ENCODE measurements at regions not wholly inside any gene's neighbourhood (a gene's known extent, or its start where the extent isn't known, plus 50 kb on each side); places are given as distances from the start of the nearest gene placed in this dataset.
"Not testable (repeated sequence)": the region's sequence is repeated elsewhere in the genome, so short reads cannot be mapped to it uniquely, and the experiment has no call there.

DNA sequence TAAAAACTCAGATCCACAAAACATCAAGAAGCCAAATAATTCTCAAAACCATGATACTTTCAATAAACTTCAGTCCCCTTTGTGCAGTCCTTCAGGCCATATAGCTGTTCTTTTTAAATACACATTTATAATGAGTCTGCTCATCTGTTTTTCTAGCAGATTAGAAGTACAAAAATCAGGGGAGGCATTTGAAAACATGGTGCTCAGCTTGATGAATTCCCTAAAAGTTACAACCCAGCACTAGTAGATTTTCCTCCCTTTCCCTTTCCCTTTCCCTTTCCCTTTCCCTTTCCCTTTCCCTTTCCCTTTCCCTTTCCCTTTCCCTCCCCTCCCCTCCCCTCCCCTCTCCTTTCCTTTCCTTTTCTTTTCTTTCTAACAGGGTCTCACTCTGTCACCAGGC is 884.6 kb upstream of the AMELY start:
- DNase-seq: no peak

DNA sequence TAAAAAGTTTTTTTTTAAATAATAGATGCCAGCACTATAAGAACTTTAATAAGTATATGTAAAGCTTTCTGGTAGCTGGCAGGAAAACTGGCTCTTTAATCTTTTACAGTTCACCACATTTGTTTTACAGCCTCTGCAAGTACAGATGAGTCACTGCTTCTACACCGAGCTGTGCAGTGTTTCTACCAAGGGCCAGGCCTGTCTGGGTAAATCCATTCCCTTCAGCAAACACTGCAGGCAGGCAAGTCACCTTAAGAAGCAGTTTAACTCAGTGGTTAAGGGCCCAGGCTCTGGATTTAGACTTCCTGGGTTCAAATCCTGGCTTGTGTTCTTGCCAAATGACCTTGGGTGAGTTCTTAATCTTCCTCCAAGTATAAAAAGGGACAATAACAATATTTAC is 882.9 kb upstream of the AMELY start:
- DNase-seq: no peak

DNA sequence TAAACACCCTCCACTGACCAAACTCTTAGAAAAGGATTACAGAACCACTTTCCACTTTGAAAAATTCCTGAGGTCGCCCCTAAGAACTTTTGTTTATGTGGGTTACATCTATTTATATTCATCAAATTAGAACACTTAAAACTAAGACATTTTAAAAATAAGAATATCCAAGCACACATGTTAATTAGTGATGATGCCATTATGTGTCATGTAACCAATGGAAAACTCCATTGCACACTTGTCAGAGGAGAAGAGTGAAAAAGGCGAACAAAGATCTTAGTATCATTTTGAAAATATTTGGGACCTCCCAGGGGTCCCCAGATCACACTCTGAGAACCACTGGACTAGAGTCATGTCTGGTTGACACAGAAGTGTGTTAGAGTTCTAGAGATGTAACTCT is 882.4 kb upstream of the AMELY start:
- no peak for DNase-seq

DNA sequence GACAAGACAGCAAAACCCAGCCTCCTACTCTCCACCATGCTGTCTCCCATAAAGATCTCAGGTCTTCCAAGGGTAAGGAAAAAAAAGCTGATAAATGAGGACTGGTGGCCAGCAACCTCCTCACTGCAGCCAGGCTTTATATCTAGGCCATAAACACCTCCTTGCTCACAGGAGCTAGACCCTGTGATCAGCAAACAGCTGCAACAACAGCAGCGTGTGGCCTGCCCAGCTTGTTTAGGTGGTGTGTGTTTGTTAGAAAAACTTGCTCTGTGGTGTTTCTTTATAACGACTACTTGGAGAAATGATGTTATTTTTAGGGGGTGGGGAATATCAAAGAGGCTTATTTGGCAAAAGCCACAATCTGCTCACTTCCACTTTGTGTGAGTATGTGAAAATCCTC is 880.9 kb upstream of the AMELY start:
- DNase-seq: no peak

DNA sequence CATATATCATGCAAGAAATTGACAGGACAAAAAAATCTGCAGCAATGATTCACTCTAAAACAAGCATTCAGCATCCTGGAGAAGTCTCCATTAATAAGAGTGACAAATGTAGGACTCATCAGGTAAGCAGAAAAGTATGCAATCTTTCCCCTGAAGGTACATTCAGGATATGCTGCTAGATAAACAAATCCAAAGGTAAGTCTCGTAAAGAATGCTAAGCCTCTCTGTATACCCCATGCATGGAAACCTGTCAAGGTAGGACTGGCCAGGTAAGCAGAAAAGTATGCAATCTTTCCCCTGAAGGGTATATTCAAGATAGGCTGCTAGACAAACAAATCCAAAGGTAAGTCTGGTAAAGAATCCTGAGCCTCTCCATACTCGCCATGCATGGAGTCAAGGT is 869.9 kb upstream of the AMELY start:
- no peak for DNase-seq

DNA sequence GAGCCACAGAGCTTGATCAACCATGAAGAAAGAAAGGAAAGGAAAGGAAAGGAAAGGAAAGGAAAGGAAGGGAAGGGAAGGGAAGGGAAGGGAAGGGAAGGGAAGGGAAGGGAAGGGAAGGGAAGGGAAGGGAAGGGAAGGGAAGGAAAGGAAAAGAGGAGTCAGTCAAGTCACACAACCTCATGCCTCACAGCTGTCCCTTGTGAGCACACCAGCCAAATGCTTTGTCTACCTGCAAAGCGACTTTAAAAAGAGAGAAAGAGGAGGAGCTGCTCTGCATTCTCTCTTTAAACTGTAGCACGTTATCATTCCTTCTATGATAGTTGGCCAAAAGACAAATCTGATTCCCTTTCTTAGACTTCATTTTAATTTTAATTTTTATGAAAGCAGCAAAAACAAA is 863.9 kb upstream of the AMELY start:
- DNase-seq: not testable (repeated sequence)

DNA sequence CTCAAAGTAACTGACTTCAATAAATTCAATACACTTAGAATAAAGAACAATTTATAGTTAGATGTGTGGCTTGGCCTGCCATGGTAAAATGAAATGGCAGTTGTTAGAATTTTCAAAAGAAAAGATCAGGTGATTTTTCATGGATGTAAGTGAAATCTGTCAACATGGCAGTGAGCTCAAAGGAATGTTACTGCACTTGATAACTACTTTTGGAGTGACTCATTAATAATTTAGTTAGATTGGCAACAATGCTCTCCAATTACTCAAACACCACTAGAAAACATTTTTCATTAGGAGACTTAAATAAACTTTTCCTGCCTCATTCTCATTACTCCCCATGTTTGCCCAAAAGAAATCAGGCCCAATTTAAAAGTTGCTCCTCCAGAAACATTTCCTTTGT is 860.2 kb upstream of the AMELY start:
- DNase-seq: no peak

DNA sequence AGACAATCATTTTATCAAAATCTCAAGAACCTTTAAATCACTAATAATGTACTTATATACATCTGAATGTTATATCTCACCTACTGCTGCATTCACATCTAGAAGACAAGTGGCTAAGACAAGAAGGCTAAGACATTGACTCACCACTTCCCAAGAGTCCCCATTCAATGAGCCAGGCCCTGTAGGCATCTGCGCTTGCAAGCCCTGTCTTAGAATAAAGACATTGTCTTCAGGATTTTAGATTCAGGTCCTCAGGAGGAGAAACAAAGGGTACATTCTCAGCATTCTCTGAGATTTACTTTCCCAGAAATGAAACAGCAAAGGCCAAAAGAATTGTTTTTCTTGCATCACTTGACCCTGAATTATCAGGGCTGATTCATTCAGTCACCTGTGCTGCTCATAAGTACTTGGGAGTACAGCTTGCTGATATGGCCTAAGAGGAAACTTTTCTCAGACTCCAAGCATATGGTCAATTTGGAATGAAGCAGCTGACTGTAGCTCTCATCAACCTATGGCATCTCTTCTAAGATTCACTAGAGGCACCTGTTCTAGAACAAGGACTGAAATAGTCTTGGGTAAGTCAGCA is 858.3 kb upstream of the AMELY start:
- no peak for DNase-seq

DNA sequence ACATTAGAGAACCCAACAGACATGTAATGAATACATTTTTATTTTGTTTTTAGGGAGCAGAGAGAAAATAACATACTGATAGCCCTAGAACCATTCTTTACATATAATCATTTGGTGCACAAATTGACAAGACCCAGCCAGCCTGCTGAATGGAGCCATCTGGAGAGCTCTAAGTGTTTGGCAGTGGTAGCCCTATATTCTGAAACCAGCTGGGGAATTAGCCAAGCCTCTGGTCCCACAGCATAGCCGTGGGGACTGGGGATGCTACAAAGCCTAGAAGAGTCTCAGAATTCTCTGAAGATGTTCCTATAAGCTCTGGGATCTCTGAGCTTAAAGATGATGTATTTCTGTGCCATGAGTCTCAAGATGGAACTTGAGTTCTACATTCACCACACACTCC is 857.3 kb upstream of the AMELY start:
- no peak for DNase-seq

DNA sequence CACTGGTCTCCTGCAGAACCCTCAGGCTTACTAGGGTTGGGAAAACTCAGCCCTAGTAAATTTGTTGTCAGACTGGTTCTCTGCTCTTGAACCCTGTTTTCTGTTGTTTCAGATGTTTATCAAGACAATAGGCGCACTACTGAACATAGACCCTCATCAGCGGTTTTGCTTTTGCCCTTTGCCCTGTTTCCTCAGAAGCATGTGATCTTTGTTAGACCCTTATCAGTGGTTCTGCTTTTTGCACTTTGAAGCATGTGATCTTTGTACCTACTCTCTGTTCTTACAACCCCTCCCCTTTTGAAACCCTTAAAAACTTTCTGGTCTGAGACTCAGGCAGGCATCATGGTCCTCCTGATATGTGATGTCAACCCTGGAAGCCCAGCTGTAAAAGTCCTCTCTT is 842.2 kb upstream of the AMELY start:
- no peak for DNase-seq

DNA sequence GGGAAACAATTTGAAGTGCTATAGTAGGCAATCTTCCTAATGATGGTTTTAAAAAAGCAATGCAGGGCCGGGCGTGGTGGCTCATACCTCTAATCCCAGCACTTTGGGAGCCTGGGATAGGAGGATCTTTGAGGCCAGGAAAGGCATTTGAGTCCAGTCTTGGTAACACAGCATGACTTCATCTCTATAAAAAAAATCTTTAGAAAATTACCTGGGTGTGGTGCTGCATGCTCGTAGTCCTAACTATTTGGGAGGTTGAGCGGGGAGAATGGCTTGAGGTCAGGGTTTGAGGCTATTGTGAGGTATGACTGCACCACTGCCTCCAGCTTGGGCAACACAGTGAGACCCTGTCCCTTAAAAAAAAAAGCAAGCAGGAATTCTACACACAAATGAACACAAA is 835.2 kb upstream of the AMELY start:
- no peak for DNase-seq

DNA sequence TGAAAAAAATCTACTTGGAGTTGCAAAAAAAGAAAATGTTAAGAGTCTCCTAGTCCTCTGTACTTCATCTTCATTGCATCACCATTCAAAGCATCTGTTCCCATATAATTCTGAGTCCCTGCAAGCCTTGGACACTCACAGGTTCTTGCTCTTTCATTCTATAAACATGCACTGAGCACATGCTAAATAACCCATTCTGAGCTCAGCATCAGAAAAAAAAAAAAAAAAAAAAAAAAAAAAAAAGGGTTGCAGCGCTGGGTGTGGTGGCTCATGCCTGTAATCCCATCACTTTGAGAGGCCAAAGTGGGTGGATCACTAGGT is 834.0 kb upstream of the AMELY start:
- DNase-seq: no peak

DNA sequence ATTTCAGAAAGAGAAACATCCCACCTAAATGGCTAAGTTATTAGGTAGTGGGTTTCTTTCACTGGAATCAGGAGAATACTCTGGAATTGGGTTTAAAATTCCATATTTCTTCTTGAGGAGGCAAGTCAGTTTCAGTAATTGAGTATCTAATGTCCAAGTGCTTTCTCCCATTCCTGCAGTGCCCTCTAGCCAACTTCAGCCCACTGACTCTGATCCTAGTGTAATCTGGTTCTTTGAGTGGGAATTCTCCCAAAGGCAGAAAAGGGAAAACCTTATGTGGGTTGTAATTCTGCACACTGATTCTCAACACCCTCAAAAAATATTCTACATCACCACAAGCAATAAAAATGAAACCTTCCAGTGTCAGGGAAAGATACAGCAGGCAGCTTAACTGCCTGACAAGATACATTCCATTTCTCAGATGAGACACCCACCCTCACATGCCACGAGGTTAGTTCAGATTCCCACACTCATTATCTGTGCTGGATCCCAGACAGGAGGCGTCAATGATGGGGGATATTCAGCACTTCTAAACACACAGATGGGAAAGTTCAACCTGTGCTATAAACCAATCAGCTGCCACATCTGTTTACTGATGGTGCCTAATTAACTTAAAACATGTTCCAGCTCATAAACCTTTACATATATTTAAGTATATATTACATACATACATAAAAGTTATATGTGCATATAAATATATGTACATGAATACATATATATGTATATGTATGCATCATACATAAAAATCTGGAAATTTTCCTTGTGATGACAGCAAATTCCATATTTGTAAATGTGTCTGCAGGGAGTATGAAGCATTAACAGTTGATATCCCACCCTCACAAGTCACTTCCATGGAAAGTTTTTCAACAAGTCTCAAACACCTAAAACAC is 833.4 kb upstream of the AMELY start:
- DNase-seq: no peak

DNA sequence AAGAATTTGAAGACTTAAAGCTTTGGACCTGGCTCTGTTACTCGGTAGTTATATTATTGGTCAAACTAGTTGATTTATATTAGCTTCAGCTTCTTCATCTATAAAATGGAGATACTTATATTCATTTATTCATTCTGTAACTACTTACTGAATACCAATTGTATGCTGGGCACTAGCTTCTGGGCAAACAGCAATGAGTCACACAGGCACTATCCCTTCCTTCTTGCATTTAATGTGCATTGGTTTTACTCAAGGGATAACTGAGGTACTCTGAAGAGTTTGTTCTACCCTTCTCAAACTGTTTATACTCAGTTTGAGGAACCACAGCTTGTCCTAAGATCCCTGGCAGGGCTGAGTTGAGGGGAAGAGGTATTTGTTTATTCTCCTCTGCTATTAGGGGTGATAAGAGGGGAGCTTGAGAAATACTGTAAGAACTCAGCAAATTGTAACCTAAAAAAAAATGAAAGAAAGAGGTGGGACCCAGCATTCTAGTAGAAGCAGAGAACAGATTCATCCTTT is 825.4 kb upstream of the AMELY start:
- DNase-seq: no peak

DNA sequence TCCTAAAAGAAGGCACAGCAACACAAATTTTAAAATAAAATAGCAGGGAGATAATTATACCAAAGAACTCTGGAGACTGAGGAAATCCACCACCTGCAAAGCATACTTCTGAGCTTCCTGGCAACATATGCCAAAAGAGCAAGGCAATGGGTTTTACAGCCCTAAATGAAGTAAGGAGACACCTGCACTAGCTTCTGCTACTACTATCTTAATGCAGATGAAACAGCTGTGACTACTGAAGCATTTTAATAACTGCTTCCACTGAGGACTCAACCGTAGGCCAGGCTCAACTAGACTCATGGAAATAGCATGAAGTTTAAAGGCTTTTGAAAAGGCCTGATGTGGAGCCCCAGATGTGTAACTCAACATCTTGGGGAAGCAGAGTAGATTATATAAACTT is 820.1 kb upstream of the AMELY start:
- DNase-seq: no peak

DNA sequence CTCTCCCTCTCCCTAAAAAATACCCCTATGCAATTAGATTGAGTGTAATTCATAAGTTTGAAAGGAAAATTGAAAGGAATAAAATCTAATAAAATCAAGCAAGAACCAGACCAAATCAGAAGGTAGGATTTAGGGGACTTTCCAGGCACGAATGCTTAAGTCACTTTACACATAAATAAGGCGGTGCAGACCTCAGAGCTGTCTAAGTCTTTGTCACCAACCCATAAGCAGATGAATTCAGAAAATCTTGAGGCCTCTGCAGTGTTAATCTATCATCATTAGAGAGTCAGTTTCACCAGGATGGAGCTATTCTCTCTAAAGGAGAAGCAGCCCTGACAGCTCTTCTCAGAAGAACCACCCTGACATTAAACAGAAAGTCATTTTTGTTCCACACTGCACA is 819.1 kb upstream of the AMELY start:
- DNase-seq: no peak

DNA sequence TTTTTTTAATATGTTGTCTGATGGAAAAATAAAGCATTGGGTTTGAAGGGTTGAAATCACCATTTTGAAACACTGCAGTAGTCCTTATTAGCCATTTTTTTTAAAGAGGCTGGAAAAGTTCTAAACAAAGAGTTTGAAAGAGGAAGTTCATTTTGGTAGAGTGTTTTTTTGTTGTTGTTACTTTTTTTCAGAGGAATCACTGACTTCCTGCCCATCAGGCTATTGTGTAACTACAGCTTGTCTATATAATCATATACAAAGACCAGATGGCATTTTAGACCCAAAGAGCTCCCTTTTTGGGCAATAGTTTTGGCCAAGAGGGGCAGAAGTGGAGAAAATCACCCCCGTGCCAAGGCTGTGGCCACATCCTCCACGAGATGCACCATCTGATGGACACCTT is 818.5 kb upstream of the AMELY start:
- DNase-seq: no peak

DNA sequence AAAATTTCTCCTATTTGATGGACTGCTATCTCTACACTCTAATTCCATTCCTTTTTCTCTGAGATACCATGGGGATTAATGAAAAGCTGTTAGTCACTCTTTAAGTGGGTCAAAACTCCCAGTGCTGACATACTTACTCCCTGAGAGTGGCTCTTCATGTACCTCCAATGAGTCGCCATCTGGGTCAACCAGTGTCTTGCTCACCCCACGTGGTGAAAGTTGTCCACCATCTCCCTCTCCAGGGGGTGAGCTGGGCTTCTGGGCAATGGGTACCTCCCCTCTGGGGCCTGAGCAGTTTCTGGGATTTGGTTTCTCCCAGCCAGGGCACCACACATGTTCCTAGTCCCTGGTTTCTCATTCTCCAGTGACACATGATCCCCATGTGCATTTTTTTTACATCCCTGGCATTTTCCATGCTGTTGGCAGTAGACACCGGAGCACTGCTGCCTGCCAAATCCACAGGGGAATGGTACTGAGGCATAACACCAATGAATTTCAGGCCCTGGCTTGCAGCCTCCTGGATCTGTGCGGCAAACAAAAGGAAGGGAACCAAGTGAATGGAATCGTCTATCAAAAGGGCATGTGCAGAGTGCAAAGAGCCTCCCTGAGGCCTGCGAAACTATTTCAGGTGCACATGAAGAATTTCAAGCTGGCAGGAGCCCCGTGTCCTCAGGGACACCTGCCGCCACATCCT is 817.9 kb upstream of the AMELY start:
- DNase-seq: no peak

DNA sequence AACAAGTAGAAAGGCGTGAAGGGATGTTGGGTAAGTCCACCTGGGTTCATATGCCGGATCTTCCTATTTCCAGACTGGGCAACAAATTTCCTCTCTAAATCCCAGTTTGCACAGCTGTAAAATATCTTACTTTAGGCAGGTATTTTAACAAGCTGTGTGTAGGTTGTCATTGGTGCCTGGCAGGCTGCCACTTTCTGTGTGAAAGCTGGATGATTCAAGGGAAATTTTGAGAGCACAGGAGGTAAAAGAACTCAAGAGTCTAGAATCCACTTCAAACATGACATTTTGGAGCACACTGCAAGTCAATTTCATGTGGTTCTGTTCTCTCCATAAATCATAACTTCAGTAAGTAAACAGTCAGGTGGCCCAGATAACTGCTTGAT is 817.4 kb upstream of the AMELY start:
- DNase-seq: no peak

DNA sequence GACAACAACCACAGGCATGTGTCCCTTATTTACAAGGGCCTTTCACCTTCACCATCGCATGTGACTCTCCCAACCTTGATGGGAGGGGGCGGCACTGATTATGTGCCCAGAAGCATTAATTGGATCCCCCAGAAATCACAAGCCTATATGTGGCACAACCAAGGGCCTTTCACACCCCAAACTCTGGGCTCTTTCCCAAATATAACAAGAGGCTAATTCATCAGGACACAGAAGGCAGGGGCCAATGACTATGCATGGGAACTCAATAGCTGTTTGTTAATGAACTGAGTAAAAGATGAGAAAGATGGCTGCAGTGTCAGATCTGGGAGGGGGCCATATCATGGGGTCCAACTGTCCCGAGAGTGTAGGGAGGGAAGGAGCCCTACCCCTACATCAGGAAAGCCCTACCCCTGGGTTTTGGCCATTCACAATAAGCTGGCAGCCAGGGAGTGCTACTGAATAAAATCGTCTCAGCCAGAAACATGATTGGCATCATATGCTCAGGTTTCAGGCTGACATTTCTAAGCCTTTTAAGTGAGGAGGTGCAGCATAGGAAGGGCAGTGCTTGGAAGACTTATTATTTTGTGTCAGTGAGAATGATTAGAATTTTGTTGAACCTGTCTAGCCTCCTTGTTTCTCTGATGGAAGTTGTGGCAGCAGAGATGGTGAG is 814.4 kb upstream of the AMELY start:
- no peak for DNase-seq

DNA sequence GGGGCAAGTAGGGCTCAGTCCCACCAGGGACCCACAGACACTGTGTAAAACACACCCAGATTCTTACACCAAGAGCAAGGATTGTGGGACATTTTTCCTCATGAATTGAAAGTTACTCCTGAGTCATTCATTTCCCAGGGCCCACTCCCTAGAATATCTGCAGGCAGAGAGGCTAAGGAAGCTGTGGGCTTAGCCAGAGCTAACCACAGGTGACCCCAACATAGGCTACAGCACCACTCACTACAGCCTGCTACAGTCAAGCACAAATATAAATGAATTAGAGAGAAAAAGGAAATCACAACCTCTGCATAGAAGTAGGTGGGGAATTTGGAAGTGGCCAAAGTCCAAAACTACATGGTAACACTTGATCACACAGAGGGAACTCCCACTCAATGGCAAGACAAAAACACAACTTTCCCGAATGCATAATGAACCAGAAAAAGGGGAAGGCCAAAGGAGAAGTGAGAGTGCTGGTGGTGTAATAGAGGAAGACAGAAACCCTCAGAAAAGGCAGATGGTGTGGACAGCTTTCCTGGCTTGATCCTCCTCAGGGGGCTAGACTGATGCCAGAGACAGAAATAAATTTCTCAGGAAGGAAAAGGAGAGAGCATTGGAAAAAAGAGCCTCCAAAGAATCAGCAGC is 812.6 kb upstream of the AMELY start:
- no peak for DNase-seq

DNA sequence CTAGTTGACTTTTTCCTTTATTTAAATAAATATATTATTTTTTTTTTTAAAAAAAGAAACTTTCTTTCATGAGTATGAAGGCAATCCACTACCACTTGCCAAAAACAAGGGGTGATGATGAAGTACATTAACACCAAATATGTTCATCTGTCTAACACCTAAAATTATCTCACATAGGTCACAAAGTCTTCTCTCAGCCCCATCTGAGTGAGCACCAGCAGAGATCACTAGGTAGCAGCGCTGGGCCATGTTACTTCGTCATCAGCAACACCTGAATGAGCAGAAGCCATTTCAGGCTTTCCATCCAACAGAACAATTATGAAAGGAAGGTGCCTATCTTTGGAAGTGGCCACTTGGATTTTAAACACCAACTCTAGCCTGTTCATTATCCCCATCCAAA is 811.6 kb upstream of the AMELY start:
- DNase-seq: no peak

DNA sequence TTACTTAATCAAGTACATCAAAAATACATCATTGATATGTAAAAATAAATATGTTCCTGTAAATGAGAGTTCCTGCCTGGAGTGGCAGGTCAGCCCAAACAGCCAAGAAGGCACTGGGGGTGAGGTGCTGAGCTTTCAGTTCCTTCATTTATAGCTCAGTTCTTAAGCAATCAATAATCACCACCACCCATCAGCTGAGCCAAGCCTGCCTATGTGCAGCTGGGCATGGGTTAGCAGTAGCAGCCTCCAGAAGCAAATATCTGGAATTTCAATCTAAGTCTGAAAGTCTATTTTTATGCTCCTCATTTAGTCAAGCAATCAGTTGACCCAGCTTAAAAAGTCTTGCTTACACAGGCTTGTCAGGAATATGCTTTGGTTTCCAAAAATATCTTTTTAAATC is 811.0 kb upstream of the AMELY start:
- no peak for DNase-seq

Data from stimulated activated naive CD4-positive, alpha-beta T cell (primary cell).